ENCODE measurements at regions not wholly inside any gene's neighbourhood (a gene's known extent, or its start where the extent isn't known, plus 50 kb on each side); places are given as distances from the start of the nearest gene placed in this dataset.

- no peak for DNase-seq
Observed at GRCh38 chr13:73240193-73240592, 181.4 kb downstream of the KLF5 start.

DNA sequence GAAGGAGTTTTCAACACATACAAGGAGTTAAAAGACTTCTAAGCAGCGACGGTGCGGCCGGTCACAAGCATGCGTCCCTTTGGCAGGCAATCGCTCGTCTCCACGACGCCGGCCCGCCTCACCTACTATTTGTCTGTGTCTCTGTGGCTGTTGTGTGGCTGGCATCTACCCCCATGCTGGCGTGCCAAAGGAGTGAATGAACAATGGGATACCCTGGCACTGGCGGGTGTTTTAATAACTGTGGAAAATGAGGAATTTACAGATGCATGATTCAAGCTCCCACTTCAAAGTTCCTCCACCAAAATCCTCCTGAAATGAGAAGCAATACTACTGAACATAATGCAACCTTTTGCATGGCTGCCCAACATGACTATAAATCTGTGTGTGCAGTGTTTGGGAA is 176.6 kb downstream of the KLF5 start:
- DNase-seq: no peak

- no peak for DNase-seq
Observed at GRCh38 chr13:73231471-73231870, 172.7 kb downstream of the KLF5 start.

GRCh38 chr13:73230716-73231115 is 171.9 kb downstream of the KLF5 start:
- DNase-seq: peak; percentile 66 to 71

DNA sequence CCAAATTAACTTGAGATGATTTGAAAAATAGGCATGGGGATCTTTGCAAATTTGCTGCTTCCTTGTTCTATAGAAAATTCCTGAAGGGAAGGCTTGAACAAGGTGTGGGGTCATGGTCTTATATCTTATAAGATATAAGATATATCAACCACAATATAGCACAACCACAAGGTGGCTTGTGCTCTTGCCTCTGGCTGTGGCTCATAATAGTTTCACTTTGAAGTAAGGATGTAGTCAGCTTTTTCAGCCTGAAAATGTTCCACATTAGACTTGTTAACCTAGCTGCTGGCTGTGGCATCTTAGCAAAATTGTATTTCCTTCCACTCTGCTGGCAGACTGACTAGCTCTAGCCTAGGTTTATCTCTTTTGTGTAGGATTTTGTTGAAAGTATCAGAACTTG is 169.7 kb downstream of the KLF5 start:
- peak in 1 of 2 donors; percentile 9 for DNase-seq

DNA sequence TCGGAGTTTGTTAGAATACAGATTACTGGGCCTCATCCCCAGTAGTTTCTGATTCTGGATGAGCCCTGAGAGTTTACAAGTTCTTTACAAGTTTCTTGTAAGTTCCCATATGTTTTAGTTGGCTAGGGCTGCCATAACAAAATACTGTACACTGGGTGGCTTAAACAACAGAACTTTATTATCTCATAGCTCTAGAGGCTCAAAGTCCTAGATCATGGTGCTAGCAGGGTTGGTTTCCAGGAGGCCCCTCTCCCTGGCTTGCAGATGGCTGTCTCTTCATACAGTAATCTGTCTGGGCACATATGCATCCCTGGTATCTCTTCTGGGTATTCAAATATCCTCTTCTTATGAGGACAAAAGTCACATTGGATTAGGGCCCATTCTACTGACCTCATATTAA is 167.2 kb downstream of the KLF5 start:
- DNase-seq: no peak

DNA sequence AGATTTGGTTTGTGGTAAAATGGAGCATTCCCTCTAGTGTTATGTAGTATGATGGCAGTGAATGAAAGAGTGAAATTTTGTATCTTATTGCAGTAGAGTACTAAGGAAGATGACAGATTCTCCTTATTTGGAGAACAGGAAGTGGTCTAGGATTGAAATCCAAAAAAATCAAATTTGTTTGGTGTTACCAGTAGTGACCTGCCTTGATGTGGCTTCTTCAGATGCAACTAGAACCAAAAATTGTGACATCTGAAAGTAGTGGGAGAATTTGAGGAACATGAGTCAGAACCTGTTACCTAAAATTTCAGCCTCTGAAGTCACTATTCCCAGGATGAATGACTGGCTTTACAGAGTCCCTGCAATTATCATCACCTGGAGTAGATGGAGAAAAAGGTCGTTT is 165.9 kb downstream of the KLF5 start:
- DNase-seq: peak; percentile 85 to 86

- DNase-seq: no peak
Observed at GRCh38 chr13:73223372-73223781, 164.6 kb downstream of the KLF5 start.

DNA sequence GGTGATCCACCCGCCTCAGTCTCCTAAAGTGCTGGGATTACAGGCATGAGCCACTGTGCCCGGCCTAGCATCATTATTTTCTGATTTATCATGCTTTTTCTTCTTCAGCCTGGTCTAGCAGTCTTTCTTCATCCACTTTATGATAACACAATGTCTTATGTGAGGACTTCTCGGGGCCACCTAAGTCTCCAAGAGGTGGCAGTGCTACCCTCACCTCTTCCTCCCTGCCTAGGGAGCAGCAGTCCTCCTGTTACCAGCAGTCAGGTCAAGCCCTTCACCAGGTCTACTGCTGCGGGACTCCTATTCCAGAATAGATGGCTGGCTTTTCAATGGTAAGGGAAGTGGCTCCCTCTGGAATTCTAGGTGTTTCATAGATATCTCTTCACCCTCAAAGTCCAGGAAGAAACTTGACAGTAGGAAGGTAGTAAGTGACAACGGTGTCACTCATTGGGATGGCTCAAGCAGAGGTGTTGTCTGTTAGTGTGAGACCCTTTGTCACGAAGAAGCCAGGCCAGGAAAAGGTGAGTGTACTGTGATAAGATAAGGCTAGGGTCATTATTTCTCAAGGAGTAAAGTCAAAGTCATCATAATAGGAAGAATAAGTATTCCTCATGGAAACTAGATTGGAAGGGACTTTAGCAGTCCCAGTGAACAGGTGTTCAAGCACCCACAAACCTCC is 164.0 kb downstream of the KLF5 start:
- no peak for DNase-seq

- peak in 1 of 2 donors; percentile 20 for DNase-seq
Observed at GRCh38 chr13:73220966-73221720, 162.3 kb downstream of the KLF5 start.

GRCh38 chr13:73218181-73218580 is 159.4 kb downstream of the KLF5 start:
- DNase-seq: no peak

DNA sequence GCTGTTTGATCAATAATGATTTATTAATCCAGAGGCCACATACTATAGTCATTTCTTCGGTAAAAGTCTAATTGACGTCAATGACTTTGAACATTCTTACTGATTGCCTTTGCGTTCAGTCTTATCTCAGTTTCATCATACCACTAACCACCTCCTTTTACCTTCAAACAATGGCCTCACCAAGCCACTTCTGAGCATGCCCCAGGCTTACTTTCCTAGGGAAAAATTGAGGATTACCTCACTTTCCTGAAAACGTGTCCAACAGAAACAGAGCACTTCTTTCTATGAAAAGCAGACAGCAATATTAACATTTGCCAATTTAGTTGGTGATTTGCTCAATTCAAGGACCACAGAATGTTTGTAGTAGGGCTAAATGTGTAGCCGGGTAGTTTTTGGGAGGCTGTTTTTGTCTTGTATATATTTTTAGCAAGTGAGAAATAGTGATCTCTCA is 157.6 kb downstream of the KLF5 start:
- no peak for DNase-seq

GRCh38 chr13:73215823-73216222 is 157.0 kb downstream of the KLF5 start:
- DNase-seq: no peak

DNA sequence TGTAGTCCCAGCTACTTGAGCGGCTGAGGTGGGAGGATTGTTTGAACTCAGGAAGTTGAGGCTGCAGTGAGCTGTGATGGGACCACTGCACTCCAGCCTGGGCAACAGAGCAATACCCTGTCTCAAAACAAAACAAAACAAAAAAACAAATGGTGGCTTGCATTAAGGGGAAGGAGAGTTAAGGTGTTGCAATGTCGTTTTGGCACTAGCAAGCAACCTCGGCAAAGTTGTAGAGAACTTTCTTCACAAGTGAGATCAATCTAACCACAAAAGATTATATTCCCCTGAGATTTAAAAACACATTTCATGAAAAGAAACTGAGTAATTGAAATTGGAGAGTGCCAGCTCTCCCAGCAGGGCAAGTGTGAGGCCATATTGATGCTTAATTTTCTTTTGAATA is 153.7 kb downstream of the KLF5 start:
- DNase-seq: no peak

DNA sequence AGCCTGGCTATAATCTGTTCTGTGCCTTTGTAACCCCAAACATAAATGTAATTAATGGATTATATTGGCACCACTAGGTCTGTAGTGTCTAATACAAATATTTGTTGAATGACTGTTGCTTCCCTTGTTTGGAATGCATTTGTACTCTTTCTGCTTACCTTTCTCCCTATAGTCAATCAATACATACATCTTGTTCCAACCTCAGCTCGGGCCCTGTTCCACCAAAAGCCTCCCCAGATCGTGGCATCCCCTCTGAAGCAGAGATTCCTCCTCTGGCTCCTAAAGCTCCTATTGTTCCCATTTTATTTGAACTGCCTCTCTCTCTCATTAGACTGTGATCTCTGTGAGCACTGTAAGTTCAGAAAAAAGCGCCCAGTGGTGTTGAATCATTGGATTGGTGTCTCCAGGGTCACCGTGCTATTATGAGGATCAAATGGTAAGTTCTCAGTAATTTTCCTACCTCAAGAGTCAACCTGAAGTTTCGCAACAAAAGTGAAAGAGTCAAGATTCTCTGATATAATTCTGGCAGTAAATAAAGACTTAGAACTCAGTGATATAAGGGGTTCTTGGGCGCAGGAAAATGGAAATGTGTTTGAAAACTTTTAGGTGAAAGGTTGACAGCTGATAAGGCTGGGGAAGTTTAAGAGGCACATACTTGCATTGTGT is 151.5 kb downstream of the KLF5 start:
- no peak for DNase-seq

- DNase-seq: no peak
Observed at GRCh38 chr13:73204952-73205351, 146.1 kb downstream of the KLF5 start.

DNA sequence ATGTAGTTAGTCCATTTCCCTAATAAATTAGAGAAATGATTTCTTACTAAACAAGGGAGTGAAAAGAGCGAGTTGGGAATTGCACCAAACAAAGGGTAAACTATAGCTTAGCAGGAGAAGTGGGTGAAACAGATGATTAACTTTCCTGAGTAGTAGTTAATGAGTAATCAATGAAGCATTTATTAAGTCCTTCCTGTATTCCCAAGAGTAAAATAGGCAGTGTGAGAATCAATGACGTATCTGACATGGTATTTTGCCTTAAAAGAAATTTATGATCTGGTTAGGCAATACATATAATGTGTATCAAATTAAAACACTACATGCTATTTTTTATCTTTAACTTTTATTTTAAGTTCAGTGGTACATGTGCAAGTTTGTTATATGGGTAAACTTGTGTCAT is 142.8 kb downstream of the KLF5 start:
- DNase-seq: no peak

GRCh38 chr13:73198991-73199411 is 140.2 kb downstream of the KLF5 start:
- DNase-seq: no peak

DNA sequence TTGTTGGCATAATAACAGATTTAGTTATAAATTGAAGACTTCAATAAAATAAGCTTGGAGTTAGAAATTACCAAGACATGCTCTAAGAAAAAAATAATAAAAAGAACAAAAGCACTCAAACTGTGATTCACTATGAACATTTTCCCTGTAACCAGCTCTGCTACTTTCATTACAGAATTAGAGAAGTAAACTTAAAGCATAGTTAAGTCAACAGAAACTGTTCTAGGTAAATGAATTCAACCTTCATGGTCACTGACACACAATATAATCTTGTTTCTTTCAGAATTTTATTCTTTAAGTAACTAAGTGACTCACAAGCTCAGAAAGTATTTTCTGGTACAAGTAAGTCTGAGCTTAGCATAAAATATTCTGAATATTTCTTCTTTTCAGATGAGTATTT is 136.3 kb downstream of the KLF5 start:
- no peak for DNase-seq

DNA sequence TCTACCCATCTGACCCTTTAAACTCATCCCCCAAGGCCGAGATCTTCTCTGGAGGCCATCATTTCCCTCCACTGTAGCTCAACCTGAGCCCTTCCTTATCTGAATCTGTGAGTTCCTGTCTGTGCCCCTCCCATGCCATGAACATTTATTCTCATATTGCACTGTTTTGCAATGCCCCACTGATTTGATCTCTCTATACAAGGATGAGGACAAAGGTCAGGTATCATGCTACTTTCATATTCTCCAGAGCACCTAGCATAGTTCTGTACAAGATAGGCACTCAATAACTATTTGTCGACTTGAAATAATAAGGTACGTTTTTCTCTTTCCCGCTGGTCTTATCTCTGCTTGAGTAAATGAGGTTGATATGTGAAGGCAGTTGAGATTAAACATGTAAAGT is 135.5 kb downstream of the KLF5 start:
- no peak for DNase-seq

- no peak for DNase-seq
Observed at GRCh38 chr13:73193554-73193953, 134.7 kb downstream of the KLF5 start.

DNA sequence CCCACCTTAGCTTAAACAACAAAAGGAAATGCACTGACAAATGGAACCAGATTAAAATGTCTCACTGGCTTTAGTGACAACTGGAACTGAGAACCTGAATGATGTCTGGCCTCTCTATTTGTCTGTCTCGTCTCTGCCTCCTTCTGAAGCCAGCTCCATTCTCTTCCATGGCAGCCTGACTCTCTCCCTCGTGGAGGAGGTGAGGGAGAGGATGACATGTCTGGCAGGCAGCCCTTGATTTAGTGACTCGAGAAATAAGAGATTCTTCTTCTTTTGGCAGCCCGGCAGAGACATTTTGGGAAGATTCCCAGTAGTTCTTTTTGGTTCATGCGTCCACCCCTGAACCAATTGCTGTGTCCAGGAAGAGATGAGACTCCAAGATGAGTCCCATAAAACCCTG is 131.7 kb downstream of the KLF5 start:
- no peak for DNase-seq

DNA sequence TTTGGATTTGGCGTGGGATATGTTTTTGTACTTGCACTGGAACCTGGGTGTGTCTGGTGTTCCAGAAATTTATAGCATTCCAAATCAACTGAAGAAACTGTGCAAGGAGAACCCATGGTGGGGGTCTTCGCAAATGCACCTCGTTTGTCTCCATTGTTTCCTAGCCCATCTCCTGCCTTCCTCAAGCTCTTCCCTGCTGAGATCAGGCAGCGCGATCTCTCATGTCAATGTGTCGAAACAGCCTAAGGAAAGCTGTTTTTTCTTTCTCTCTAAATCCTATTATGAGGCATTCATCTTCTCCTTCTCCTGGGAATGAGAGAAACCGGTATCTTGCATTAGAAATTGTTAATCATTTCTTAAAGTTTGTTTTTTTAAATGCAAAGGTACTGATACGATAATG is 131.0 kb downstream of the KLF5 start:
- DNase-seq: no peak

GRCh38 chr13:73189362-73189761 is 130.6 kb downstream of the KLF5 start:
- no peak for DNase-seq

All from inflammatory macrophage (primary cell).